ENCODE measurements at regions not wholly inside any gene's neighbourhood (a gene's known extent, or its start where the extent isn't known, plus 50 kb on each side); places are given as distances from the start of the nearest gene placed in this dataset.

GRCh38 chr12:42696406-42697149 lies 107.0 kb upstream of the PRICKLE1 start:
- no peaks in the 10 kb centered on the region for H3K36me3 ChIP-seq (ENCODE audit: insufficient read depth in 1 of 2, low read depth in 1 of 2)
- TF ChIP-seq CTCF (IDR thresholded peaks at IDR 0.05): no peak
- DNase-seq (peak; percentile 85 to 87), ATAC-seq (peak; percentile 47 to 80 (median 54))
- H3K9me3 ChIP-seq: no peaks in the 10 kb centered on the region
- peaks cover 0 to 3% (median 0%) of the 10 kb centered on the region in 3 donors for H3K27me3 ChIP-seq (ENCODE audit: insufficient read depth in 3 of 3, low read length in 2 of 3)
- intact Hi-C loops (cut with DNase I): no loop called here
- peaks cover 4% of the 10 kb centered on the region for H3K4me1 ChIP-seq
- no peak overlapping the region for H3K4me3 ChIP-seq
- 45 to 50% (median 47%) methylated on average over 10 of the region's 10 CpGs for WGBS, 3 donors
- no peak overlapping the region for H3K27ac ChIP-seq

- Histone ChIP-seq H3K9me3 (no peaks in the 10 kb centered on the region), H3K27ac (no peak overlapping the region), H3K4me3 (no peak overlapping the region), H3K4me1 (peaks cover 4% of the 10 kb centered on the region), H3K27me3 (ENCODE audit: insufficient read depth in 3 of 3, low read length in 2 of 3) (peaks cover 0 to 3% (median 0%) of the 10 kb centered on the region in 3 donors), H3K36me3 (ENCODE audit: insufficient read depth in 1 of 2, low read depth in 1 of 2) (no peaks in the 10 kb centered on the region)
- intact Hi-C loops (cut with DNase I): no loop called here
- WGBS, 3 donors: 88 to 92% (median 91%) methylated on average over 5 of the region's 5 CpGs
- no peak for DNase-seq
- no peak for ATAC-seq
- TF ChIP-seq CTCF (IDR thresholded peaks at IDR 0.05): no peak
Observed at GRCh38 chr12:42695490-42695995, 106.0 kb upstream of the PRICKLE1 start.

- Histone ChIP-seq H3K36me3 (ENCODE audit: insufficient read depth in 1 of 2, low read depth in 1 of 2) (no peaks in the 10 kb centered on the region), H3K4me3 (peak overlapping the region; percentile 45), H3K27me3 (ENCODE audit: insufficient read depth in 3 of 3, low read length in 2 of 3) (no peaks in the 10 kb centered on the region), H3K9me3 (no peaks in the 10 kb centered on the region), H3K4me1 (peaks cover 4% of the 10 kb centered on the region), H3K27ac (no peak overlapping the region)
- TF ChIP-seq CTCF (IDR thresholded peaks at IDR 0.05): no peak
- intact Hi-C loops (cut with DNase I): no loop called here
- ATAC-seq (no peak), DNase-seq (no peak)
Observed at GRCh38 chr12:42692749-42693148, 103.2 kb upstream of the PRICKLE1 start.

GRCh38 chr12:42691991-42692557 lies 102.5 kb upstream of the PRICKLE1 start:
- H3K36me3 ChIP-seq (ENCODE audit: insufficient read depth in 1 of 2, low read depth in 1 of 2): no peaks in the 10 kb centered on the region
- peaks cover 2% of the 10 kb centered on the region for H3K4me1 ChIP-seq
- DNase-seq (no peak), ATAC-seq (peak in 1 of 4 donors; percentile 55)
- H3K9me3 ChIP-seq: no peaks in the 10 kb centered on the region
- H3K27me3 ChIP-seq (ENCODE audit: insufficient read depth in 3 of 3, low read length in 2 of 3): no peaks in the 10 kb centered on the region
- no peak overlapping the region for H3K27ac ChIP-seq
- peak overlapping the region; percentile 45 for H3K4me3 ChIP-seq
- WGBS, 3 donors: 72 to 81% (median 72%) methylated on average over 8 of the region's 8 CpGs
- intact Hi-C loops (cut with DNase I): no loop called here
- no peak for TF ChIP-seq CTCF (IDR thresholded peaks at IDR 0.05)
